Jurkat, Clone E6-1 (cell line): ENCODE measurements at regions not wholly inside any gene's neighbourhood (a gene's known extent, or its start where the extent isn't known, plus 50 kb on each side); places are given as distances from the start of the nearest gene placed in this dataset.

Source experiments
- DNase-seq: peaks from one replicate; pipeline ENCODE4 v3.0.0-alpha.2; 2011; ENCODE audit warnings: low read depth, low spot score
- H3K4me3 ChIP-seq: 2 replicates; pipeline ENCODE4 v1.5.1; 2011; ENCODE audit warnings: mild to moderate bottlenecking, low read length, control low read depth, moderate library complexity

DNA sequence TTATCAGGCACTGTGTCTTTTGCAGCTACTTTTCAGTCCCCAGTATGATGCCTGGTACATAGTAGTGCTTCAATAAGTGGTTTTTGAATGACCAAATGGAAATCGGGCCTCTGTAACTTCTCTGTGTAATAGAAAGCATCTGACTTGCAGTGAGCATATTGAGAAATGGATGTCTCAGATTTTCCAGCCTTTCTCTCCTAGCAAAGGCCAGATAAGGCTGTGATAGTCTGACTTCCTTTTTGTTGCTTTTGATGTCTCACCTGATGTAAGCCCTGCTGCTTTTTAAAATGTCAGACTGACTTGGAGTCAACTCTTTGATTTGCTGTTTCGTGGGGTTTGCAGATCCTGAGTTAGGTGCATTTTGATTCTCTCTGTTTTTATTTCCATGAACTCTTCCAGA is 590.0 kb upstream of the ZNF608 start:
- no peak overlapping the region for H3K4me3 ChIP-seq
- no peak for DNase-seq

GRCh38 chr5:125337294-125337693 is 590.9 kb upstream of the ZNF608 start:
- DNase-seq: no peak
- no peak overlapping the region for H3K4me3 ChIP-seq

- DNase-seq: no peak
- no peak overlapping the region for H3K4me3 ChIP-seq
These were observed 592.2 kb upstream of the ZNF608 start for GRCh38 chr5:125338440-125339174.

DNA sequence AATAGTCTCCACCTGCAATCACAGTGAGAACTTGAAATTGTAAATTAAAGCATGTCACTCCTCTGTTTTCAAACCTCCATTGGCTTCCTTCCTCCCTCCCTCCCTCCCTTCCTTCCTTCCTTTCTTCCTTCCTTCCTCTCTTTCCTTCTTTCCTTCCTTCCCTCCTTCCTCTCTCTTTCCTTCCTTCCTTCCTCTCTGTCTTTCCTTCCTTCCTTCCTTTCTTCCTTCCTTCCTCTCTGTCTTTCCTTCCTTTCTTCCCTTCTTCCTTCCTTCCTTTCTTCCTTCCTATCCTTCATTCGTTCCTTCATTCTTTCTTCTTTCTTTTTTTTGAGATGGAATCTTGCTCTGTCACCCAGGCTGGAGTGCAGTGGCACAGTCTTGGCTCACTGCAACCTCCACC is 595.0 kb upstream of the ZNF608 start:
- H3K4me3 ChIP-seq: no peak overlapping the region

GRCh38 chr5:125343015-125343414 is 596.6 kb upstream of the ZNF608 start:
- DNase-seq: no peak
- H3K4me3 ChIP-seq: no peak overlapping the region

More for the DNA sequence above, 595.0 kb upstream of the ZNF608 start:
- DNase-seq: no peak

GRCh38 chr5:125346316-125346715 is 599.9 kb upstream of the ZNF608 start:
- DNase-seq: no peak
- no peak overlapping the region for H3K4me3 ChIP-seq

GRCh38 chr5:125348221-125348692 is 601.8 kb upstream of the ZNF608 start:
- DNase-seq: no peak
- no peak overlapping the region for H3K4me3 ChIP-seq

GRCh38 chr5:125348936-125349831 is 602.7 kb upstream of the ZNF608 start:
- no peak overlapping the region for H3K4me3 ChIP-seq
- DNase-seq: no peak

DNA sequence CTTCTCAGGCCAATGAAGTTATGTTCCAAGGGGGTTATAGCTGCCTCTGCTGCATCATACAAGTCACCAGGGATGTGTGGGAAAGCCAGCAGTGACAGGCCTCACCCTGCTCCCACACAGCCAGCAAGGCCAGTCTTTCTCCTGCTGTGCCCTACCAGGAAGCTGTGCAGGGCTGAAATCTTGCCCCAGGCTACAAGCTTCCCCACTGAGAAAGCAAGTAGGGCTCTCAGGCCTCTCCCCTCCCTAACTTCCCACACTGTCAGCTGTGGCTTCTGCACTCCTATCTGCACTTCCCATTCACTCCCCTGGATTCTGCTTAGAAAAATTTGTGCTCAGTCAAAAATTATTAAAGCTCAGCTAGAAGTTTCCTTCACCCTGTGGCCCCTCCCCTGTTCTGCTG is 611.2 kb upstream of the ZNF608 start:
- no peak for DNase-seq

GRCh38 chr5:125365747-125366146 is 619.3 kb upstream of the ZNF608 start:
- no peak for DNase-seq
- H3K4me3 ChIP-seq: no peak overlapping the region

More for the DNA sequence above, 611.2 kb upstream of the ZNF608 start:
- H3K4me3 ChIP-seq: no peak overlapping the region

GRCh38 chr5:125367702-125368101 is 621.3 kb upstream of the ZNF608 start:
- no peak overlapping the region for H3K4me3 ChIP-seq
- no peak for DNase-seq

DNA sequence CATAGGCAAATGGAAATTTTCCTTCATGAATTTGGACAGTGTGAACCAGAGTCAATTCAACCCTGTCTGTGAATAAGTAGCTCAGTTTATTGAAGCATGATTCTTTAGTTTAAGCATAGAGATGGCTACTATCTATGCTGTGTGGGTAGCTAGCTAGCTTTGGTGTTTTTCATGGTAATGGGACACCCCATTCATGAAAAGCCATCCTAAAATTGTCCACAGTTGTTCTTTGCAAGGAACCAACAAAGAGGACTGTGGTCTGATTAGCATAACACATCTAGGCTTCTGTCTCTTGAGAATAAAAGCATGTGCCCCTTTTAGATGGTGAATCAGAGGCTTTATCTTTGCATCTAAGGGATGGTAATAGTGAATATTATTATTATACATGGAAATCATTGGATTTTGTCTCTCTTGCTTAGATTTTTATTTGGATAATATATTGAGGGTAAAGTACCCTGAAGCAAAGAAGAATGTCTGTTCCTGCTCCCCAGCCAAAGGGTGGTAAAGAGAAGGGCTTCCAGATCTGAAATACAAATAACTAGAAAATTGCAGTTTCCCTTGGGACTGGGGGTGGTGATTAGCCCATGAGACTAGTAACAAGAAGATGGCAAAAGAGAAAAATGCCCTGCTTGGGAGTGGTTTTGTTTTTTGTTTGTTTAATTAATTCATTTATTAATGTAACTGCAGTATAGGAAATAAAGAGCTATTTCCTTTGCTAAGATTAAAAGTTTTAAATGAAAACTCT is 624.2 kb upstream of the ZNF608 start:
- no peak for DNase-seq
- no peak overlapping the region for H3K4me3 ChIP-seq

GRCh38 chr5:125372694-125373631 is 626.5 kb upstream of the ZNF608 start:
- H3K4me3 ChIP-seq: no peak overlapping the region
- DNase-seq: no peak

- no peak for DNase-seq
- H3K4me3 ChIP-seq: no peak overlapping the region
These were observed 628.7 kb upstream of the ZNF608 start for GRCh38 chr5:125375143-125375542.

- no peak for DNase-seq
- no peak overlapping the region for H3K4me3 ChIP-seq
These were observed 629.7 kb upstream of the ZNF608 start for GRCh38 chr5:125376059-125376641.

GRCh38 chr5:125377141-125377540 is 630.7 kb upstream of the ZNF608 start:
- H3K4me3 ChIP-seq: no peak overlapping the region
- no peak for DNase-seq

DNA sequence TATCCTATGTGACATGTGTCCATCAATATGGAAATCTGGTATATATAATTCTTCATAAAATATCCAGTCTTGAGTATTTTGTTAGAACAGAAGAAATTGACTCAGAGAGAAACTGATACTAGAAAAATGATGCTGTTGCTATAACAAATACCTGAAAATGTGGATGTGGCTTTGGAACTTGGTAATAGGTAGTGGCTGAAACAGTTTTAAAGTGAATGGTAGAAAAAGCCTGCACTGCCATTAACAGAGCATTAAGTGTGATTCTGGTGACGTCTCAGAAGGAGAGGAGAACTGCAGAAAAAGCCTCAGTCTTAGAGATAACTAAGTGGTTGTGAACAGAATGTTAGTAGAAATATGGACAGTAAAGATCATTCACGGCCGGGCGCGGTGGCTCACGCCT is 634.9 kb upstream of the ZNF608 start:
- DNase-seq: no peak
- no peak overlapping the region for H3K4me3 ChIP-seq

DNA sequence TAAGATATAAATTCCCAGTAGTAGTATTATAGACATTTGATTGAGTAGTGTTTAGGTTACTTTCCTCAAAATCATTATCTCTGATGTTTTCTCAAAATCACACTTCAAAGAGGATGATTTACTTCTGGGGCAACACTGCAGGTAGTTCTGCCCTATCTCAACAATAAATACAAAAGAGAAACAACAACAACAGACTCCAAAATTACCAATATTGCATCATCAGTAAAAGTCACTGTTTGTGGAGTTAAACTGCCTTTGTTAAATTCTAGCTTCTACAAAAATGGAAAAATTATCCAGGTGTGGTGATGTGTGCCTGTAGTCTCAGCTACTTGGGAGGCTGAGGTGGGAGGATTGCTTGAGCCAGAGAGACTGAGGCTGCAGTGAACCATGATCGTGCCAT is 637.6 kb upstream of the ZNF608 start:
- no peak overlapping the region for H3K4me3 ChIP-seq
- DNase-seq: no peak
